GM12878 (cell line): ENCODE measurements at regions not wholly inside any gene's neighbourhood (a gene's known extent, or its start where the extent isn't known, plus 50 kb on each side); places are given as distances from the start of the nearest gene placed in this dataset.

ENCODE experiments used
- ATAC-seq: fragments of 200-7000 bp; cut with Tn5 transposase; 3 replicates; pipeline ENCODE4 v1.9.1; 2020; ENCODE audit warnings: mild to moderate bottlenecking, moderate library complexity
- BruUV-seq: library from RNA; stranded (reverse); fragments of 400-500 nt; replicated peaks from 2 replicates; lab custom pipeline; 2021; lab: Mats Ljungman, UMichigan
- CTCF ChIA-PET: fragments of 300-600 bp; sonication (Branson Sonifier 250); formaldehyde crosslinking; extraction: SDS; loops from one replicate; lab custom pipeline; 2021; ENCODE audit warnings: inconsistent platforms; lab: Yijun Ruan, JAX
- POLR2A ChIA-PET: fragments of 350-600 bp; formaldehyde crosslinking; extraction: SDS; loops from one replicate; lab custom pipeline; 2021; ENCODE audit warnings: inconsistent platforms; lab: Charles Lee
- RAD21 ChIA-PET: fragments of 300-600 bp; sonication (Branson Sonifier 250); formaldehyde crosslinking; loops from one replicate; lab custom pipeline; 2023; ENCODE audit warnings: antibody characterized with exemption; ENCODE audit not compliant: unreplicated experiment; lab: Charles Lee
- SMC1A ChIA-PET: fragments of 300-600 bp; sonication (Branson Sonifier 250); formaldehyde crosslinking; loops from one replicate; lab custom pipeline; 2023; ENCODE audit not compliant: unreplicated experiment, uncharacterized antibody; lab: Charles Lee
- DNase-seq: peaks from one replicate; pipeline ENCODE4 v3.0.0-alpha.2; 2011; ENCODE audit warnings: low read depth, low spot score
- FAIRE-seq: peaks from 3 replicates; lab custom pipeline; 2011; peaks lifted over from hg19 to GRCh38; lab: Jason Lieb, UNC
- H2AFZ ChIP-seq: 2 replicates; pipeline ENCODE4 v1.6.0; 2011; ENCODE audit warnings: low read depth, low read length, control low read depth; ENCODE audit not compliant: control insufficient read depth
- H3K27ac ChIP-seq: 2 replicates; pipeline ENCODE4 v1.5.1; 2011; ENCODE audit warnings: control low read depth; ENCODE audit not compliant: control insufficient read depth, insufficient read depth
- H3K27me3 ChIP-seq, 2 experiments: replicated peaks in 1 of 2; 2 replicates each; pipeline versions ENCODE4 v1.6.0 to v1.6.1; 2011; ENCODE audit warnings: low read length in 1 of 2; ENCODE audit not compliant: control insufficient read depth in 2 of 2, insufficient read depth in 2 of 2
- H3K36me3 ChIP-seq, 2 experiments: 2 replicates each; pipeline ENCODE4 v1.5.1; 2011; ENCODE audit warnings: low read length in 1 of 2; ENCODE audit not compliant: control insufficient read depth in 2 of 2, insufficient read depth in 2 of 2
- H3K4me1 ChIP-seq: 2 replicates; pipeline ENCODE4 v1.6.1; 2011; ENCODE audit warnings: mild to moderate bottlenecking, low read length, moderate library complexity, mixed read lengths; ENCODE audit not compliant: control insufficient read depth, insufficient read depth
- H3K4me2 ChIP-seq: 2 replicates; pipeline ENCODE4 v1.6.0; 2011; ENCODE audit warnings: control low read depth; ENCODE audit not compliant: control insufficient read depth, insufficient read depth
- H3K4me3 ChIP-seq: fragments of 200-600 bp; sonication (generic); 2 replicates; pipeline ENCODE4 v1.5.1; 2016
- H3K79me2 ChIP-seq: 2 replicates; pipeline ENCODE4 v1.6.0; 2011; ENCODE audit warnings: low read length; ENCODE audit not compliant: control insufficient read depth, insufficient read depth
- H3K9ac ChIP-seq: 2 replicates; pipeline ENCODE4 v1.8.0; 2011; ENCODE audit warnings: low read length, control low read depth, mixed read lengths; ENCODE audit not compliant: control insufficient read depth, insufficient read depth
- H3K9me3 ChIP-seq: replicated peaks from 3 replicates; pipeline ENCODE4 v1.5.1; 2011; ENCODE audit warnings: mild to moderate bottlenecking, low read length; ENCODE audit not compliant: control insufficient read depth, insufficient read depth
- H4K20me1 ChIP-seq: 2 replicates; pipeline ENCODE4 v1.6.0; 2011; ENCODE audit not compliant: control insufficient read depth, insufficient read depth
- HDAC6 ChIP-seq: fragments of 200-600 bp; sonication (generic); IDR thresholded peaks from one replicate; pipeline ENCODE4 v1.8.0; 2017; ENCODE audit warnings: antibody characterized with exemption; ENCODE audit not compliant: unreplicated experiment
- PML ChIP-seq: IDR thresholded peaks from 2 replicates; pipeline ENCODE4 v1.6.1; 2012; ENCODE audit warnings: low read length, inconsistent platforms
- TCF7 ChIP-seq: IDR thresholded peaks from 2 replicates; pipeline ENCODE4 v1.6.1; 2014; ENCODE audit warnings: antibody characterized with exemption, borderline replicate concordance
- in situ Hi-C: fragments of 300-500 bp; cut with MboI; formaldehyde crosslinking; loops from 9 replicates; pipeline ENCODE4 v1.14.3; 2018; ENCODE audit warnings: mixed read lengths
- intact Hi-C: fragments of 100-400 bp; cut with micrococcal nuclease; formaldehyde crosslinking; loops from one replicate; pipeline ENCODE4 v1.14.2; 2022; ENCODE audit not compliant: unreplicated experiment
- TF ChIP-seq, protein P1 (sequence below): fragments of 450-650 bp; IDR thresholded peaks from 2 replicates; pipeline ENCODE4 v1.6.1; 2016; ENCODE audit warnings: mild to moderate bottlenecking, moderate library complexity, borderline replicate concordance
- TF ChIP-seq, protein P2 (sequence below): fragments of 450-650 bp; IDR thresholded peaks from 2 replicates; pipeline ENCODE4 v1.6.1; 2017; ENCODE audit warnings: low read depth, mild to moderate bottlenecking, moderate library complexity
- TF ChIP-seq, protein P3 (sequence below), 3 experiments: IDR thresholded peaks in 2 of 3; conservative IDR thresholded peaks in 1 of 3; 2 replicates each; pipeline ENCODE4 v1.5.1; 2011; ENCODE audit warnings: low read depth in 3 of 3, low read length in 3 of 3, mild to moderate bottlenecking in 3 of 3, control low read depth in 2 of 3, moderate library complexity in 2 of 3, inconsistent platforms in 1 of 3, mixed read lengths in 1 of 3; ENCODE audit not compliant: control insufficient read depth in 2 of 3, insufficient read depth in 1 of 3; ENCODE audit errors: extremely low read depth in 1 of 3
- TF ChIP-seq, protein P4 (sequence below): fragments of 450-650 bp; IDR thresholded peaks from 2 replicates; pipeline ENCODE4 v1.6.1; 2017; ENCODE audit warnings: mild to moderate bottlenecking, moderate library complexity

DNA sequence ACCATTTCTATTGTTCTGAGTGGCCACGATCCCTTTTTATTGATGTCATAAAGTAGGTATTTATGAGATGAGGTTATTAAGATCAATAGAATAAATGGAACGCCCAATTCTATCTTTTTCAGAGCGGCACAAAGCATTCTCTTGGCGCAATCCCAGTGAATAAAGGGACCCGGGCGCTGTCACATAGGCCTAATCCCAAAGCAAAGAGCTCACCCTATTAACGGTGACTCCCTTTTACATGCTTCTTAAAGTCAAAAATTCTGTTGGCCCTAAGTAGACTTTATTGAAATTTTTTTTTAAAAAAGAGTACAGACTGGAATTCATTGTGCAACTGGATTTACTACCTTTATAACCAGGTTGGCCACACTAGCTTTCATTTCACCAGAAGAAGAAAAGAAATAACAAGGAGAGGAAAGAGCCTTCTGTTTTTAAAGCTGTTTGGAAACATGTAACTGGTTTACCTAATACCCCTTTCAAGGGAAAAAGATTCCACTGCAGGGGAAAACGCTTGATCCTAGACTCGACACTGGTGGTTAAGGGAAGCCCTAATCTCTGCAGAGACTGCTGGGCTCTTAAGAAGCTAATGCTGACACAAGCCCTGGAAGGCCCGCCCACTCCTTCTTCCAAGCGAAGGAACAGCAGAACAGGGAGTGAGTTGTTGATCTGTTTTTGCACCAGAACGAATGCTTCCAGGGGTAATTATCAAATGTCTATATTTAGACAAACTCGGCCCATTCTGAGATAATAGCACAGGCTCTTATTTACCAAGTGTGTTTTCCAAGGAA lies 381.2 kb downstream of the BCL11B start (continued):
- TF ChIP-seq, protein P1, sequence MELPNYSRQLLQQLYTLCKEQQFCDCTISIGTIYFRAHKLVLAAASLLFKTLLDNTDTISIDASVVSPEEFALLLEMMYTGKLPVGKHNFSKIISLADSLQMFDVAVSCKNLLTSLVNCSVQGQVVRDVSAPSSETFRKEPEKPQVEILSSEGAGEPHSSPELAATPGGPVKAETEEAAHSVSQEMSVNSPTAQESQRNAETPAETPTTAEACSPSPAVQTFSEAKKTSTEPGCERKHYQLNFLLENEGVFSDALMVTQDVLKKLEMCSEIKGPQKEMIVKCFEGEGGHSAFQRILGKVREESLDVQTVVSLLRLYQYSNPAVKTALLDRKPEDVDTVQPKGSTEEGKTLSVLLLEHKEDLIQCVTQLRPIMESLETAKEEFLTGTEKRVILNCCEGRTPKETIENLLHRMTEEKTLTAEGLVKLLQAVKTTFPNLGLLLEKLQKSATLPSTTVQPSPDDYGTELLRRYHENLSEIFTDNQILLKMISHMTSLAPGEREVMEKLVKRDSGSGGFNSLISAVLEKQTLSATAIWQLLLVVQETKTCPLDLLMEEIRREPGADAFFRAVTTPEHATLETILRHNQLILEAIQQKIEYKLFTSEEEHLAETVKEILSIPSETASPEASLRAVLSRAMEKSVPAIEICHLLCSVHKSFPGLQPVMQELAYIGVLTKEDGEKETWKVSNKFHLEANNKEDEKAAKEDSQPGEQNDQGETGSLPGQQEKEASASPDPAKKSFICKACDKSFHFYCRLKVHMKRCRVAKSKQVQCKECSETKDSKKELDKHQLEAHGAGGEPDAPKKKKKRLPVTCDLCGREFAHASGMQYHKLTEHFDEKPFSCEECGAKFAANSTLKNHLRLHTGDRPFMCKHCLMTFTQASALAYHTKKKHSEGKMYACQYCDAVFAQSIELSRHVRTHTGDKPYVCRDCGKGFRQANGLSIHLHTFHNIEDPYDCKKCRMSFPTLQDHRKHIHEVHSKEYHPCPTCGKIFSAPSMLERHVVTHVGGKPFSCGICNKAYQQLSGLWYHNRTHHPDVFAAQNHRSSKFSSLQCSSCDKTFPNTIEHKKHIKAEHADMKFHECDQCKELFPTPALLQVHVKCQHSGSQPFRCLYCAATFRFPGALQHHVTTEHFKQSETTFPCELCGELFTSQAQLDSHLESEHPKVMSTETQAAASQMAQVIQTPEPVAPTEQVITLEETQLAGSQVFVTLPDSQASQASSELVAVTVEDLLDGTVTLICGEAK, result no peak
- TF ChIP-seq, protein P2, sequence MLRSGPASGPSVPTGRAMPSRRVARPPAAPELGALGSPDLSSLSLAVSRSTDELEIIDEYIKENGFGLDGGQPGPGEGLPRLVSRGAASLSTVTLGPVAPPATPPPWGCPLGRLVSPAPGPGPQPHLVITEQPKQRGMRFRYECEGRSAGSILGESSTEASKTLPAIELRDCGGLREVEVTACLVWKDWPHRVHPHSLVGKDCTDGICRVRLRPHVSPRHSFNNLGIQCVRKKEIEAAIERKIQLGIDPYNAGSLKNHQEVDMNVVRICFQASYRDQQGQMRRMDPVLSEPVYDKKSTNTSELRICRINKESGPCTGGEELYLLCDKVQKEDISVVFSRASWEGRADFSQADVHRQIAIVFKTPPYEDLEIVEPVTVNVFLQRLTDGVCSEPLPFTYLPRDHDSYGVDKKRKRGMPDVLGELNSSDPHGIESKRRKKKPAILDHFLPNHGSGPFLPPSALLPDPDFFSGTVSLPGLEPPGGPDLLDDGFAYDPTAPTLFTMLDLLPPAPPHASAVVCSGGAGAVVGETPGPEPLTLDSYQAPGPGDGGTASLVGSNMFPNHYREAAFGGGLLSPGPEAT, result no peak
- no peak for TF ChIP-seq PML
- TF ChIP-seq, all 136 proteins: peak for 0

DNA sequence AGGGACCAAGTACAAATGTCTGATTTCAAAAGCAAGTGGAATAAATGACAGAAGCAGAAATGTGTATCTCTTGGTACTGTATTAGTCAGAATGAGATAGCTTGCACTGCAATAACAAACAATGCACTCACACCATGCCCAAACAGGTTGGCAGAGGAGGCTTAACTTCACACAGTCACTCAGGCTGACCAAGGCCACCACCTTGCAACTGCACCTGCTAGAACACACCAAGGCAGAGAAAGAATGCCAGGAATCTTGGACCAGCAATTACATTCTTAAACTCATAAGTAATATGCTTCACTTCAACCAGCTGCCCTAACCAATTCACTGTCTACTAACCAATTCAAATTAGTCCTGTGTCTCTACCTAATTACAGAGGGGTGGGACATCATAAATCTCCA lies 378.3 kb downstream of the BCL11B start:
- Histone ChIP-seq H3K9me3 (no peaks in the 10 kb centered on the region; the same call in 2 of the 3 replicates), H2AFZ (no peak overlapping the region), H4K20me1 (no peaks in the 10 kb centered on the region), H3K27me3 (no peaks in the 10 kb centered on the region), H3K9ac (no peak overlapping the region), H3K4me1 (no peaks in the 10 kb centered on the region), H3K4me3 (no peak overlapping the region), H3K36me3 (no peaks in the 10 kb centered on the region), H3K27ac (no peak overlapping the region), H3K4me2 (no peak overlapping the region), H3K79me2 (no peaks in the 10 kb centered on the region)
- BruUV-seq, result no TSS peak
- FAIRE-seq, result no peak
- POLR2A ChIA-PET, result no interaction called here
- SMC1A ChIA-PET, result no interaction called here
- CTCF ChIA-PET, result no interaction called here
- in situ Hi-C loops, result no loop called here
- RAD21 ChIA-PET, result no interaction called here
- no peak for DNase-seq
- no peak for ATAC-seq
- intact Hi-C loops, result no loop called here
- TF ChIP-seq, protein P3, sequence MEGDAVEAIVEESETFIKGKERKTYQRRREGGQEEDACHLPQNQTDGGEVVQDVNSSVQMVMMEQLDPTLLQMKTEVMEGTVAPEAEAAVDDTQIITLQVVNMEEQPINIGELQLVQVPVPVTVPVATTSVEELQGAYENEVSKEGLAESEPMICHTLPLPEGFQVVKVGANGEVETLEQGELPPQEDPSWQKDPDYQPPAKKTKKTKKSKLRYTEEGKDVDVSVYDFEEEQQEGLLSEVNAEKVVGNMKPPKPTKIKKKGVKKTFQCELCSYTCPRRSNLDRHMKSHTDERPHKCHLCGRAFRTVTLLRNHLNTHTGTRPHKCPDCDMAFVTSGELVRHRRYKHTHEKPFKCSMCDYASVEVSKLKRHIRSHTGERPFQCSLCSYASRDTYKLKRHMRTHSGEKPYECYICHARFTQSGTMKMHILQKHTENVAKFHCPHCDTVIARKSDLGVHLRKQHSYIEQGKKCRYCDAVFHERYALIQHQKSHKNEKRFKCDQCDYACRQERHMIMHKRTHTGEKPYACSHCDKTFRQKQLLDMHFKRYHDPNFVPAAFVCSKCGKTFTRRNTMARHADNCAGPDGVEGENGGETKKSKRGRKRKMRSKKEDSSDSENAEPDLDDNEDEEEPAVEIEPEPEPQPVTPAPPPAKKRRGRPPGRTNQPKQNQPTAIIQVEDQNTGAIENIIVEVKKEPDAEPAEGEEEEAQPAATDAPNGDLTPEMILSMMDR (IDR thresholded peaks at IDR 0.05 in 2 of 3, conservative IDR thresholded peaks at IDR 0.05 in 1 of 3; ENCODE audit: control insufficient read depth in 2 of 3, extremely low read depth in 1 of 3, insufficient read depth in 1 of 3, low read depth in 3 of 3, low read length in 3 of 3), result no peak
- TF ChIP-seq HDAC6 (no peak), TCF7 (no peak)
- TF ChIP-seq, protein P4, sequence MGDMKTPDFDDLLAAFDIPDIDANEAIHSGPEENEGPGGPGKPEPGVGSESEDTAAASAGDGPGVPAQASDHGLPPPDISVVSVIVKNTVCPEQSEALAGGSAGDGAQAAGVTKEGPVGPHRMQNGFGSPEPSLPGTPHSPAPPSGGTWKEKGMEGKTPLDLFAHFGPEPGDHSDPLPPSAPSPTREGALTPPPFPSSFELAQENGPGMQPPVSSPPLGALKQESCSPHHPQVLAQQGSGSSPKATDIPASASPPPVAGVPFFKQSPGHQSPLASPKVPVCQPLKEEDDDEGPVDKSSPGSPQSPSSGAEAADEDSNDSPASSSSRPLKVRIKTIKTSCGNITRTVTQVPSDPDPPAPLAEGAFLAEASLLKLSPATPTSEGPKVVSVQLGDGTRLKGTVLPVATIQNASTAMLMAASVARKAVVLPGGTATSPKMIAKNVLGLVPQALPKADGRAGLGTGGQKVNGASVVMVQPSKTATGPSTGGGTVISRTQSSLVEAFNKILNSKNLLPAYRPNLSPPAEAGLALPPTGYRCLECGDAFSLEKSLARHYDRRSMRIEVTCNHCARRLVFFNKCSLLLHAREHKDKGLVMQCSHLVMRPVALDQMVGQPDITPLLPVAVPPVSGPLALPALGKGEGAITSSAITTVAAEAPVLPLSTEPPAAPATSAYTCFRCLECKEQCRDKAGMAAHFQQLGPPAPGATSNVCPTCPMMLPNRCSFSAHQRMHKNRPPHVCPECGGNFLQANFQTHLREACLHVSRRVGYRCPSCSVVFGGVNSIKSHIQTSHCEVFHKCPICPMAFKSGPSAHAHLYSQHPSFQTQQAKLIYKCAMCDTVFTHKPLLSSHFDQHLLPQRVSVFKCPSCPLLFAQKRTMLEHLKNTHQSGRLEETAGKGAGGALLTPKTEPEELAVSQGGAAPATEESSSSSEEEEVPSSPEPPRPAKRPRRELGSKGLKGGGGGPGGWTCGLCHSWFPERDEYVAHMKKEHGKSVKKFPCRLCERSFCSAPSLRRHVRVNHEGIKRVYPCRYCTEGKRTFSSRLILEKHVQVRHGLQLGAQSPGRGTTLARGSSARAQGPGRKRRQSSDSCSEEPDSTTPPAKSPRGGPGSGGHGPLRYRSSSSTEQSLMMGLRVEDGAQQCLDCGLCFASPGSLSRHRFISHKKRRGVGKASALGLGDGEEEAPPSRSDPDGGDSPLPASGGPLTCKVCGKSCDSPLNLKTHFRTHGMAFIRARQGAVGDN, result no peak
